Aorta (tissue), 5 donors: ENCODE measurements at regions not wholly inside any gene's neighbourhood (a gene's known extent, or its start where the extent isn't known, plus 50 kb on each side); places are given as distances from the start of the nearest gene placed in this dataset.

Experiments
- ATAC-seq: fragments of 200-7000 bp; cut with Tn5 transposase; one replicate; pipeline ENCODE4 v1.9.1; 2022; ENCODE audit warnings: moderate library complexity; ENCODE audit not compliant: low FRiP score
- DNase-seq, 2 donors: peaks; one replicate each; pipeline ENCODE4 v3.0.0-alpha.2; 2020
- H3K27ac ChIP-seq, 2 donors: one replicate each; pipeline ENCODE4 v1.5.1; 2013; ENCODE audit warnings: low read length in 2 of 2, mild to moderate bottlenecking in 2 of 2, moderate library complexity in 2 of 2, control low read depth in 1 of 2, inconsistent platforms in 1 of 2, low read depth in 1 of 2
- H3K27me3 ChIP-seq, 2 donors: one replicate each; pipeline ENCODE4 v1.6.1; 2013; ENCODE audit warnings: control low read depth in 1 of 2, low read length in 1 of 2, mild to moderate bottlenecking in 1 of 2, moderate library complexity in 1 of 2; ENCODE audit not compliant: insufficient read depth in 2 of 2, control insufficient read depth in 1 of 2
- H3K36me3 ChIP-seq, 2 donors: one replicate each; pipeline ENCODE4 v1.6.1; 2013; ENCODE audit warnings: control low read depth in 1 of 2, low read length in 1 of 2, mild to moderate bottlenecking in 1 of 2; ENCODE audit not compliant: insufficient read depth in 2 of 2, control insufficient read depth in 1 of 2
- H3K4me1 ChIP-seq, 2 donors: one replicate each; pipeline ENCODE4 v1.6.1; 2013; ENCODE audit warnings: low read length in 2 of 2, control low read depth in 1 of 2, mild to moderate bottlenecking in 1 of 2, moderate library complexity in 1 of 2; ENCODE audit not compliant: insufficient read depth in 2 of 2, control insufficient read depth in 1 of 2
- H3K4me3 ChIP-seq, 2 donors: one replicate each; pipeline ENCODE4 v1.5.1; 2013; ENCODE audit warnings: low read length in 2 of 2, control low read depth in 1 of 2, mild to moderate bottlenecking in 1 of 2
- H3K9me3 ChIP-seq: one replicate; pipeline ENCODE4 v1.6.1; 2013; ENCODE audit warnings: mild to moderate bottlenecking, low read length; ENCODE audit not compliant: control insufficient read depth
- WGBS, 2 donors: extraction: QIAGEN DNeasy Blood & Tissue Kit; methylation state at CpG; one replicate each; pipeline ENCODE4 v1.1.7; 2013; 5-methylcytosine and 5-hydroxymethylcytosine counted together
- intact Hi-C, 2 donors: fragments of 100-400 bp; cut with DNase I; formaldehyde crosslinking; loops; one replicate each; pipeline versions ENCODE4 v1.14.2 to v1.15.0; 2022
- donor health status: healthy with polysubstance abuse.
- donor health status: Bipolar disorder and iron deficiency.
- donor health status: DM: no; HTN: no; CAD: no.
- donor health status: DM: no; HTN: no; CAD: no.
- donor health status: DM: yes; HTN: yes; CAD: no.

DNA sequence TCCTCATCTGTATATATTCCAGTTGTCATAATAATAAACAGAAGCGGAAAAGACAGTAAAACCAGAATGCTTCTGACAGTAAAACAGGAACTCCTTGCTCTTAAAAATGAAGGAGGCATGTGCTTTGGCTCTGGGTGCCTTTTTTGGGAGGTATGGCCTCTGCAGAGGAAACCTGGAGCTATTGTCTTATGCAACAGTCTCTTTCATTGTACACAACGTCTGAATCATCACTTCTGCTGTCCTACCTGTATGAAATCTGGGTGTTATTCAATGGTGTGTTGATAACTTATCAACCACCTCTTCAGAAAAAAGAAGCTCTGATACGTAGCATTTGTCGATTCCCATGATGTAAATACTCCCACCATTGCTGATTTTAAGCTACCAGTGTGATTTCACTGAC, 64.8 kb downstream of the CDCA7 start:
- Histone ChIP-seq H3K4me1 (peaks cover 0 to 2% of the 10 kb centered on the region in 2 donors), H3K27me3 (peaks cover 0 to 5% of the 10 kb centered on the region in 2 donors), H3K27ac (no peak overlapping the region), H3K36me3 (no peaks in the 10 kb centered on the region), H3K9me3 (no peaks in the 10 kb centered on the region), H3K4me3 (no peak overlapping the region)
- no peak for DNase-seq
- no peak for ATAC-seq
- intact Hi-C loops, result no loop called here
- 52 to 65% methylated on average over 4 of the region's 4 CpGs for WGBS, 2 donors

DNA sequence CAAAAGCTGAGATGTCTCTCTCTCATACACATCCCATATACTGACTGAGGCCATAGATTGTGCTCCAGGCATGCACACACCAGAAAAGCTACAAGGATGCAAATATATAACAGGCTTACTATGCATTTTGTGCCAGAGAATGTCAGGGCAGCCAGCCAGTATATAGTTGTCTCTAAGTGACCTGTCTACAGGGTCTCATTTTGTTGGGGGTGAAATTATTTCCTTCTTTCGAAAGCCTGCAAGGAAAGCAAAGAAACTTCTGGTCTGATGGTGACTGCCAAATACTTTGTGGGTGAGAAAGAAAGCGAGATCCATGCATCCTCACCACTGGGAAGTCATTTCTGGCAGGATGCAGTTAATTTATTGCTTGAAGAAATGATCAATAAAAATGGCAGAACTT, 70.2 kb downstream of the CDCA7 start:
- WGBS, 2 donors, result 55 to 56% methylated on average over 2 of the region's 2 CpGs
- Histone ChIP-seq H3K27ac (no peak overlapping the region), H3K4me1 (no peaks in the 10 kb centered on the region), H3K27me3 (no peaks in the 10 kb centered on the region), H3K4me3 (no peak overlapping the region), H3K9me3 (no peaks in the 10 kb centered on the region), H3K36me3 (no peaks in the 10 kb centered on the region)
- ATAC-seq (no peak), DNase-seq (no peak)
- intact Hi-C loops, result no loop called here

DNA sequence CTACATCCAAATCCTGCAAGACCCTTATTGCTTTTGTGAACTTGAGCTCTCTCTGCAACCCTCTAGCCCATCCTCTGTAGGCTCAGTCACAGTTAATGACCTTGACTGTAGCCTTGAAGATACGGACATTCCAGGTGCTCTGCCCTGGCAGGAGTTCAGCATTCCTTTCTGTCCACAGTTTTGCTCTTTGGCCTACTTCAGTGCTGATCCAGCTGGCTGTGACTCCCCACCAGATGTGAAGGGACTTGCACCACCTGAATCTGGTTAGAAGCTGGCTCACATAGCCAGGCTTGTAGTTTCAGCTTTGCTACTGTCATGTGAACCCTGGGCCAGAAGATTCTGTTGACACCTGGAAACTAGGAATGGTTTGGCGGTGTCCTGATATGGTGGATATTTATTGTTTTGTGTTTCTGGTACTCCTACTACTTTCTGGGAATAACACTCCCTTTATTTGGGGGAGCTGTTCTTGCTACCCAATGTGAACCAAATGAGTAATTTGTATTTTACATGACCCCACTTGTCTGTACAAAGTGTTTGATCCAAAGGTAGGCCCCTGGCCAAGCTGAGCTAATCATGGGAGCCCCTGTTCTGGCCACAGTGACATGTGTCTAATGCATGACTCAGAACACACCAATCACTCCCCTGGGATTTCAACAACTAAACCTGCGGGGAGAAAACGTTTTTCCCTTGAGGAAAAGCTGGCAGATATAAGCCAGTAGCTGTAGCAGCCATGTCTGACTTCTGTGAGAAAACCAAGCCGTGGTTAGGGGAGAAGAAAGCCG, 73.4 kb downstream of the CDCA7 start:
- 51 to 55% methylated on average over 6 of the region's 6 CpGs for WGBS, 2 donors
- H3K36me3 ChIP-seq, result no peaks in the 10 kb centered on the region
- ATAC-seq, result no peak
- H3K27ac ChIP-seq, result no peak overlapping the region
- no peak for DNase-seq
- no peaks in the 10 kb centered on the region for H3K4me1 ChIP-seq
- no peaks in the 10 kb centered on the region for H3K9me3 ChIP-seq
- H3K27me3 ChIP-seq, result no peaks in the 10 kb centered on the region
- intact Hi-C loops, result no loop called here
- H3K4me3 ChIP-seq, result no peak overlapping the region

DNA sequence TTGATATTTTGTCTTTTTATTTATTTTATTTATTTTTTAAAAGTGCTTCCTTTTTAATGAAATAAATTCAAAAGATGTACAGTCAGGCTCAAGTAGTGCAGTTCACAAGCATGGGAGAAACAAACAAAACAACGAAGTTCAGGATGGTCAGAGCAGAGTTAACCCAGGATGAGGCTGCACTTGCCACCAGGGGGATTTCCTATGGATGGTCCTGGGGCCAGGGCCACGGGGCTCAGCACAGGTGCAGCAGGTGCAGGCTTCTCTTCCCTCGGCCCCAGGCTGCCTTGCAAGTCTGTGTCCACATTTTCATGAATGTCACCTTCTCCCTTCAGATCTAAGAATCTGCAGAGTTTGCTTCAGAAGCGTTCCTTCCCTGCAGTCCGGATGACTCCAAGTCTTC, 76.5 kb downstream of the CDCA7 start:
- no peak overlapping the region for H3K27ac ChIP-seq
- no peaks in the 10 kb centered on the region for H3K27me3 ChIP-seq
- DNase-seq, result no peak
- intact Hi-C loops, result no loop called here
- 79 to 86% methylated on average over 5 of the region's 5 CpGs for WGBS, 2 donors
- H3K9me3 ChIP-seq, result no peaks in the 10 kb centered on the region
- no peak for ATAC-seq
- no peaks in the 10 kb centered on the region for H3K4me1 ChIP-seq
- H3K4me3 ChIP-seq, result no peak overlapping the region
- H3K36me3 ChIP-seq, result no peaks in the 10 kb centered on the region

DNA sequence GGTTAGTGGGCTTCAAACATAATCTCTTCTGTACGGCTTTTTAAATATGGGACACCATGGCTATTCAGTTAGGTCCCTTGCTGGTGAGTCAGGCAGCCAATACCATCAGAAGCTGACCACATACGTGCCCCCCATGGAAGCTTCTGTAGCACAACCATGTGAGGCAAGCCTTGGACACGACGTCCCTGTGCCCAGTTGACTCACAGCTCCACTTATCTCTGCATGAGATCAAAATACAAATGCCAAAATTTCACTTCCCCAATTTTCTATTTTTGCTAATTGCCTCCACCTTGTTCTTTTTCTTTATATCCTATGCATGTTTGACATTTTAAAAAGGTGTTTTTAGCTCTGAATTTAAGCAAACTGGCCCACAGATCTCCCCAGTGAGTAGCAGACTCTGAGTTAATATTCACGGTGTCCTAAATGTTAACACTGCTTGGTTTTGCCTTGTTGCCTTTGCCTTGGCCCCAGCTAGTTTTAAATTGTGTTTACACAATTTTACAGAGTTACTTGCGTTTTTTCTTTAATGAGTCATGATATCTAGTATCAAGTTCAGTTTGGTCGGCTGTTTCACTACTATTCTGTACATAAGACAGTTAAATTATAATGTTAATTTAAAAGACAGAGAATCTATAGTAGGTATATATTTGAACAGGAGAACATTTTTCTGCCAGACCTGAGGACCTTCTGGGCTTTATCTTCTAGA, 77.5 kb downstream of the CDCA7 start:
- intact Hi-C loops, result no loop called here
- H3K36me3 ChIP-seq, result no peaks in the 10 kb centered on the region
- DNase-seq (no peak), ATAC-seq (no peak)
- no peaks in the 10 kb centered on the region for H3K4me1 ChIP-seq
- no peak overlapping the region for H3K27ac ChIP-seq
- 66 to 68% methylated on average over 7 of the region's 7 CpGs for WGBS, 2 donors
- H3K27me3 ChIP-seq, result no peaks in the 10 kb centered on the region
- H3K4me3 ChIP-seq, result no peak overlapping the region
- peaks cover 1% of the 10 kb centered on the region for H3K9me3 ChIP-seq

DNA sequence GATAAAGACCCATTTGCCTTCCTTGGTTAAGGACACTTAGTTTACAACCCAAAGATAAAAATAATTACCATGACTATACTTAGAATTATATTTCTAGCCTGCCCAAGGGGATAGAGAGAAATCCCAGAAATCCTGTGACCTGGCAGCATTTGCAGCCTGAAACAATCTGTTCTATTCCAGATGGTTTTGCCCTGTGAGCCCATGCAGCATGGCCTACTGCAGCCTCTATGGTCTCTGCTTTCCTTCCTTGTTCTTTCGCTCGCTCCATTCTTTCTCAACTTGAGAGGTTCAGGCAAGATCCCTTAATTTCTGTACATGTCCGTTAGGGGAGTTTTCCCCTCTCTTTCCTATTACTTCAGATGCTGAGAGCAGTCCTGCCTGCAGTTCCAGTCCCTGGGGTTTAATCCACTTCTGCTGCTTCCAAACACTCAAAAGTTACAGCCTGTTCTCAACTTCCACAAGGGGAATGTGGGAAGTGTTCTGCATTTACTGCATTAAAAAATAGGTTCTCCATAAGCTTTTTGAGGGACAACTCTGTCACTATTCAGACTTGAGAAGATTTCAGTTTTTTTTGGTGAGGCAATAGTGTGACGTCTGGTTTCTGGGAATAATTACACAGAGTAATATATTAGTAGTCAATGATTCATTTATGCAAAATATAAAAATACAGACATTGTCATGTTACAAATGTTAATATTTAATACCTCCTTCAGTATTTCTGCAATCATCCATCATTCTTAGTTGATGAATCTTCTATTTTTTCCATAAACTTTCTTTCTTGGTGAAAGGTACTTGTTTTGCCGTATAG, 80.3 kb downstream of the CDCA7 start:
- peaks cover 1% of the 10 kb centered on the region for H3K9me3 ChIP-seq
- DNase-seq (no peak), ATAC-seq (no peak)
- H3K27me3 ChIP-seq, result no peaks in the 10 kb centered on the region
- intact Hi-C loops, result no loop called here
- no peak overlapping the region for H3K27ac ChIP-seq
- H3K4me3 ChIP-seq, result no peak overlapping the region
- H3K36me3 ChIP-seq, result no peaks in the 10 kb centered on the region
- no peaks in the 10 kb centered on the region for H3K4me1 ChIP-seq
- WGBS, 2 donors, result 63 to 74% methylated on average over 5 of the region's 5 CpGs

DNA sequence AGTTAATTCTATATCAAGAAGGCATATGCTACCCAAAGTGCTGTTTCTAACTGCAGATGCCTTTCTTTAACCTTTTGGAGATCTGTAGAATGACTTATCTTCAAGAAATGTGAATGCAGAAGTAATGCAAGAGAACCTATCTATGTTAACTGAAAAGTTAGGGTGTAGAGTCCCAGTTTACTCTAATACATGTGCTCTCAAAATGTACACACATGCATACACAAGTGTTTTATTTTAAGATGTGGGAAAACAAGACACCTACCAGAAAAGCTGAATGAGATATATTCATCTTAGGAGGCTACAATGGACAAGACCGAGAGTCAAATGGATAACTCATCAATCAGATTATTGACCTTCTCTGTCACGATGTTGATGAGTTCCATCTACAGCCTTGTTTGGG, 80.9 kb downstream of the CDCA7 start:
- no peak for ATAC-seq
- intact Hi-C loops, result no loop called here
- Histone ChIP-seq H3K27ac (no peak overlapping the region), H3K9me3 (peaks cover 1% of the 10 kb centered on the region), H3K4me3 (no peak overlapping the region), H3K4me1 (no peaks in the 10 kb centered on the region), H3K36me3 (no peaks in the 10 kb centered on the region), H3K27me3 (no peaks in the 10 kb centered on the region)
- WGBS, 2 donors, result 96 to 97% methylated on average over 2 of the region's 2 CpGs
- DNase-seq, result no peak

DNA sequence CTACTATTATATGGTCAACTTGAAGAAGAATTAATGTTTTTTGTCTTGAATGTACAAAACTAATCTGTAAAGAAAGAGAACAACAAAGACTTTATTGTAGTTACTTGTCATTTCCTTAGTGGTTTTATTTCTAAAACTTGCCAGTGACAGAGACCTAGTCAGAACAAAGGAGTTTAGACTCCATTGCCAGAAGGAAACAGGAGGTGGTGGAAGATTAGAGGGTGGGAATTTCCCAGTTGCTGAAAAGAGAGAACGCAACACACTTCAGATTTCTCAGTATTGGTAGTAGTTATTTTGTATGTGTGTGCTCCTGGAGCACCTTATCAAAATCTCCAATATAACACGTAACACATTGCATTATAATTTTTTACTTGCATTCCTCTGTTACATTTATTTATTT, 81.4 kb downstream of the CDCA7 start:
- ATAC-seq (no peak), DNase-seq (no peak)
- Histone ChIP-seq H3K9me3 (peaks cover 1% of the 10 kb centered on the region), H3K27ac (no peak overlapping the region), H3K27me3 (no peaks in the 10 kb centered on the region), H3K4me3 (no peak overlapping the region), H3K36me3 (no peaks in the 10 kb centered on the region), H3K4me1 (no peaks in the 10 kb centered on the region)
- intact Hi-C loops, result no loop called here
- WGBS, 2 donors, result 85 to 88% methylated on average over 2 of the region's 2 CpGs
